ENCODE measurements at regions not wholly inside any gene's neighbourhood (a gene's known extent, or its start where the extent isn't known, plus 50 kb on each side); places are given as distances from the start of the nearest gene placed in this dataset.
A peak's percentile ranks its signal among the peaks of the same experiment; 100 is the strongest.

DNA sequence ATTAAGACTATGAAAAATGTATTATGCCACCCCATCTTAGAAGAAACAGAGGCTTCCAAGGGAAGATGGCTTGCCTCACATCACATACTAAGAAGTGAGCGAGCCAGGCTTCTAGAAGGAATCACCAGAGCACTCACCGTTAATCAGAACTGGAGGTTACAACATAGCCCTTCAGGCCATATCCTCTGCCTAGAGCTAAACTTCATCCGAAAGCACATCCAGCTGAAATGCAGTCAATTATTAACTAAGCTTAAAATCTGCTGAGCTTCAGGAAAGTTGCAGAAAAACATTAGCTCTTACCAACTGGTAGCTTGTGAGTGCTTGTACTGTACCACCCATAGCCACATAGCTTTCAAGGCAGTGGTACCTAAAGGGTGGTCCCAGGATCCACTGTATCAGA, 483.2 kb downstream of the TBL1XR1 start:
- H3K9ac ChIP-seq (ENCODE audit: insufficient read depth in 1 of 2, low read length in 2 of 2), result no peak overlapping the region
- H3K36me3 ChIP-seq (ENCODE audit: control insufficient read depth in 4 of 4, insufficient read depth in 4 of 4, low read length in 4 of 4), result no peaks in the 10 kb centered on the region
- no peaks in the 10 kb centered on the region for H3K4me1 ChIP-seq (ENCODE audit: control insufficient read depth in 5 of 5, insufficient read depth in 5 of 5, low read length in 5 of 5)
- DNase-seq (peak in 1 of 3 donors; percentile 32), ATAC-seq (ENCODE audit: insufficient read depth, low FRiP score) (no peak)
- 77 to 85% methylated on average over 3 of the region's 3 CpGs for WGBS, 2 donors
- TF ChIP-seq, protein P1, sequence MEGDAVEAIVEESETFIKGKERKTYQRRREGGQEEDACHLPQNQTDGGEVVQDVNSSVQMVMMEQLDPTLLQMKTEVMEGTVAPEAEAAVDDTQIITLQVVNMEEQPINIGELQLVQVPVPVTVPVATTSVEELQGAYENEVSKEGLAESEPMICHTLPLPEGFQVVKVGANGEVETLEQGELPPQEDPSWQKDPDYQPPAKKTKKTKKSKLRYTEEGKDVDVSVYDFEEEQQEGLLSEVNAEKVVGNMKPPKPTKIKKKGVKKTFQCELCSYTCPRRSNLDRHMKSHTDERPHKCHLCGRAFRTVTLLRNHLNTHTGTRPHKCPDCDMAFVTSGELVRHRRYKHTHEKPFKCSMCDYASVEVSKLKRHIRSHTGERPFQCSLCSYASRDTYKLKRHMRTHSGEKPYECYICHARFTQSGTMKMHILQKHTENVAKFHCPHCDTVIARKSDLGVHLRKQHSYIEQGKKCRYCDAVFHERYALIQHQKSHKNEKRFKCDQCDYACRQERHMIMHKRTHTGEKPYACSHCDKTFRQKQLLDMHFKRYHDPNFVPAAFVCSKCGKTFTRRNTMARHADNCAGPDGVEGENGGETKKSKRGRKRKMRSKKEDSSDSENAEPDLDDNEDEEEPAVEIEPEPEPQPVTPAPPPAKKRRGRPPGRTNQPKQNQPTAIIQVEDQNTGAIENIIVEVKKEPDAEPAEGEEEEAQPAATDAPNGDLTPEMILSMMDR (IDR thresholded peaks at IDR 0.05; ENCODE audit: control extremely low read depth, extremely low read depth), result no peak
- no peaks in the 10 kb centered on the region for H3K9me3 ChIP-seq (ENCODE audit: control insufficient read depth in 4 of 4, insufficient read depth in 3 of 4, low read length in 3 of 4)
- no peaks in the 10 kb centered on the region for H3K27me3 ChIP-seq (ENCODE audit: control insufficient read depth in 3 of 3, insufficient read depth in 3 of 3, low read length in 2 of 3)
- no peak overlapping the region for H3K27ac ChIP-seq (ENCODE audit: low read depth in 1 of 2, low read length in 1 of 2)
- H3K4me3 ChIP-seq, result no peak overlapping the region

DNA sequence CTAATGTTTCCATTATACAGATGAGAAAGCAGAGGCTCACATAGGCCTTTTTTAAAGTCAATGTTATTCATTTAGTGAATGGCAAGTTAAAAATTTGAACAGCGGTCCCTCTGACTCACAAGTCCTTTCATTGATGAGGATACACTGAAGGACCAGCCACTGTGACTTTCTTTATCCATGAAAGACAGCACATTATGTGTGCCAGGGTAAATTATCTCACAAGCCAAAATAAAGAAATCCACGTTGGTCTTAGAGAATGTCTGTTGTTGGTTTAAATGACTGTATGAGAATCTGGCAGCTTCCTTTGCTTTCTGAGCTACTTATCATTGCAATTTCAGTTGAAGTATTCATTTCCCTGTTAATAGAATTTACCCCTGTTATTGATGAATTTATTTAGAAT, 485.1 kb downstream of the TBL1XR1 start:
- TF ChIP-seq, protein P1 (IDR thresholded peaks at IDR 0.05; ENCODE audit: control extremely low read depth, extremely low read depth), result no peak
- 74 to 80% methylated on average over 2 of the region's 2 CpGs for WGBS, 2 donors
- H3K27ac ChIP-seq (ENCODE audit: low read depth in 1 of 2, low read length in 1 of 2), result no peak overlapping the region

DNA sequence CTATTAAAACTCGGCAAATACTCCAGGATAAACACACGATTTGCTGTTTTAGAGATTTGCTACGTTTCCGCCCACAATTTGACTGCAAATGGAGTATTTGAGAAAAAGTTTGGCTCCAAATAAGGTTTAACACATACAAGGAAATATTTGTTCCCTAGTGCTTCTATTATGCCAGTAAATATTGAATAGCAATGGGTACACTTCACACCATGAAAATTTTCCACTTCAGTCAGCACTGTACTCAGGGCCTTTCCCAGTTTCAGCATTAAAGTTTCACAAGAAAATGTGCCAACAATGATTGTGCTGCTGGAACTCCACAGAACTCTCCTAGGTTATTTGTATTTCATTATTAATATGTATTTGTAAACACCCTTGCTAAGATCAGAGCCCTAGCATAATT, 498.0 kb downstream of the TBL1XR1 start:
- ATAC-seq (ENCODE audit: insufficient read depth, low FRiP score) (no peak), DNase-seq (no peak)
- Histone ChIP-seq H3K9me3 (ENCODE audit: control insufficient read depth in 4 of 4, insufficient read depth in 3 of 4, low read length in 3 of 4) (no peaks in the 10 kb centered on the region), H3K4me3 (no peak overlapping the region), H3K36me3 (ENCODE audit: control insufficient read depth in 4 of 4, insufficient read depth in 4 of 4, low read length in 4 of 4) (no peaks in the 10 kb centered on the region), H3K9ac (ENCODE audit: insufficient read depth in 1 of 2, low read length in 2 of 2) (no peak overlapping the region), H3K27me3 (ENCODE audit: control insufficient read depth in 3 of 3, insufficient read depth in 3 of 3, low read length in 2 of 3) (no peaks in the 10 kb centered on the region), H3K27ac (ENCODE audit: low read depth in 1 of 2, low read length in 1 of 2) (no peak overlapping the region), H3K4me1 (ENCODE audit: control insufficient read depth in 5 of 5, insufficient read depth in 5 of 5, low read length in 5 of 5) (no peaks in the 10 kb centered on the region)
- TF ChIP-seq, protein P1 (IDR thresholded peaks at IDR 0.05; ENCODE audit: control extremely low read depth, extremely low read depth), result no peak
- 65 to 66% methylated on average over 4 of the region's 4 CpGs for WGBS, 2 donors

More for the DNA sequence above, 485.1 kb downstream of the TBL1XR1 start:
- no peaks in the 10 kb centered on the region for H3K36me3 ChIP-seq (ENCODE audit: control insufficient read depth in 4 of 4, insufficient read depth in 4 of 4, low read length in 4 of 4)
- H3K9ac ChIP-seq (ENCODE audit: insufficient read depth in 1 of 2, low read length in 2 of 2), result no peak overlapping the region
- H3K27me3 ChIP-seq (ENCODE audit: control insufficient read depth in 3 of 3, insufficient read depth in 3 of 3, low read length in 2 of 3), result no peaks in the 10 kb centered on the region
- H3K4me1 ChIP-seq (ENCODE audit: control insufficient read depth in 5 of 5, insufficient read depth in 5 of 5, low read length in 5 of 5), result no peaks in the 10 kb centered on the region
- DNase-seq (no peak), ATAC-seq (ENCODE audit: insufficient read depth, low FRiP score) (no peak)
- no peak overlapping the region for H3K4me3 ChIP-seq
- no peaks in the 10 kb centered on the region for H3K9me3 ChIP-seq (ENCODE audit: control insufficient read depth in 4 of 4, insufficient read depth in 3 of 4, low read length in 3 of 4)

- H3K9ac ChIP-seq (ENCODE audit: insufficient read depth in 1 of 2, low read length in 2 of 2), result no peak overlapping the region
- H3K27ac ChIP-seq (ENCODE audit: low read depth in 1 of 2, low read length in 1 of 2), result no peak overlapping the region
- no peaks in the 10 kb centered on the region for H3K9me3 ChIP-seq (ENCODE audit: control insufficient read depth in 4 of 4, insufficient read depth in 3 of 4, low read length in 3 of 4)
- TF ChIP-seq, protein P1 (IDR thresholded peaks at IDR 0.05; ENCODE audit: control extremely low read depth, extremely low read depth), result no peak
- no peaks in the 10 kb centered on the region for H3K36me3 ChIP-seq (ENCODE audit: control insufficient read depth in 4 of 4, insufficient read depth in 4 of 4, low read length in 4 of 4)
- H3K4me3 ChIP-seq, result no peak overlapping the region
- peaks cover 0 to 17% (median 0%) of the 10 kb centered on the region in 5 donors for H3K4me1 ChIP-seq (ENCODE audit: control insufficient read depth in 5 of 5, insufficient read depth in 5 of 5, low read length in 5 of 5)
- peak in 1 of 3 donors; percentile 9 for DNase-seq
- ATAC-seq (ENCODE audit: insufficient read depth, low FRiP score), result no peak
- H3K27me3 ChIP-seq (ENCODE audit: control insufficient read depth in 3 of 3, insufficient read depth in 3 of 3, low read length in 2 of 3), result no peaks in the 10 kb centered on the region
- 39 to 54% methylated on average over 9 of the region's 9 CpGs for WGBS, 2 donors
Measured at GRCh38 chr3:176697284-176697889, 499.9 kb downstream of the TBL1XR1 start.
